ENCODE measurements at regions not wholly inside any gene's neighbourhood (a gene's known extent, or its start where the extent isn't known, plus 50 kb on each side); places are given as distances from the start of the nearest gene placed in this dataset.

DNA sequence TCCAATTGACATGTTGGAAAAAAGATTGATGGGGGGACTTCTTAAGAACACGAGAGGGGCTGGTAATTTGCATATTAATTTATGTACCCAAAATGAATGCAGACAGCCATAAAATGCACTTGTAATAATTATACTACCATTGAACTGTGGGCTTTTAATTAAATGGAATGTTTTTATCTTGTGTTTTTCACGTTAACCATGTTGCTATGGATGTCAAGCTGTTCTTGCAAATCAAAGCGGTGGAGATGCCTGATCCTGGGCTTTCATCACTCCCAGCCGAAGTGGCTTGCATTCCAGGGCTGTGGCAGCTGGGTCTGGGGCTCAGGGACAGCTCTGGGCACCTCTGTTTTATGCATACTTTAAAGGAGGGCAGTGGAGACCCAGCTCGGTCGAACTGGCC, 179.4 kb upstream of the TMTC4 start:
- peak; percentile 54 for DNase-seq
- no peak overlapping the region for H2BK15ac ChIP-seq (ENCODE audit: low read depth, low read length)
- H2AFZ ChIP-seq (ENCODE audit: low read length) = no peak overlapping the region
- H3K9me3 Mint-ChIP-seq = no peaks in the 10 kb centered on the region; a peak in 3 of 5 replicates
- H3T11ph ChIP-seq (ENCODE audit: low read length) = no peak overlapping the region
- no peak overlapping the region for H4K8ac ChIP-seq (replicated peaks; ENCODE audit: insufficient read length, low read depth, low read length)
- no peak overlapping the region for H4K5ac ChIP-seq (ENCODE audit: insufficient read length, low read depth, low read length)
- no peak overlapping the region for H2AK5ac ChIP-seq (ENCODE audit: insufficient read length, low read length)
- no peak overlapping the region; the same call in 1 of the 2 replicates for H3K4ac ChIP-seq (ENCODE audit: low read depth, low read length)
- H3K79me1 ChIP-seq (ENCODE audit: insufficient read depth, low read depth, low read length, poor library complexity, severe bottlenecking) = no peaks in the 10 kb centered on the region
- H3K27me3 ChIP-seq (ENCODE audit: insufficient read depth, low read length) = no peaks in the 10 kb centered on the region
- no peak overlapping the region for H2BK12ac ChIP-seq (ENCODE audit: insufficient read length, low read depth, low read length)
- H3K23ac ChIP-seq (ENCODE audit: insufficient read length, low read depth, low read length) = no peak overlapping the region
- no peak overlapping the region for H4K91ac ChIP-seq (ENCODE audit: insufficient read length, low read depth, low read length)
- peaks cover 0 to 6% (median 0%) of the 10 kb centered on the region in 3 experiments; a peak in 3 of 7 replicates for H3K36me3 Mint-ChIP-seq (ENCODE audit: insufficient read depth in 1 of 3, low read depth in 3 of 3)
- no peak overlapping the region for H3K4me3 Mint-ChIP-seq
- no peak overlapping the region for H3K14ac ChIP-seq (ENCODE audit: insufficient read depth, low read length)
- no peak overlapping the region for H2BK20ac ChIP-seq (ENCODE audit: low read depth, low read length, poor library complexity, severe bottlenecking)
- H3K18ac ChIP-seq (ENCODE audit: insufficient read length, low read depth, low read length) = no peak overlapping the region
- H3K9me3 ChIP-seq (ENCODE audit: control insufficient read depth, low read depth, low read length) = no peaks in the 10 kb centered on the region
- TF ChIP-seq CTCF (conservative IDR thresholded peaks at IDR 0.05) = no peak
- H3K23me2 ChIP-seq (ENCODE audit: insufficient read length, low read depth, low read length, poor library complexity, severe bottlenecking) = no peaks in the 10 kb centered on the region
- H3K4me2 ChIP-seq (ENCODE audit: insufficient read depth, insufficient read length, low read length) = no peak overlapping the region
- WGBS (ENCODE audit: extremely low coverage, insufficient read length, low lambda C conversion rate) = no CpG with 5 or more reads among the region's 6 CpGs
- H2BK120ac ChIP-seq (ENCODE audit: low read depth, low read length, poor library complexity, severe bottlenecking) = no peak overlapping the region
- H3K9ac ChIP-seq (ENCODE audit: extremely low read depth, insufficient read length, low read length) = no peak overlapping the region
- H3K56ac ChIP-seq (ENCODE audit: insufficient read length, low read depth, low read length) = no peak overlapping the region
- H3K27me3 Mint-ChIP-seq (ENCODE audit: low read depth) = no peaks in the 10 kb centered on the region
- no peaks in the 10 kb centered on the region for H3K79me2 ChIP-seq (ENCODE audit: insufficient read depth, low read length)
- H2BK5ac ChIP-seq (ENCODE audit: insufficient read length, low read length) = no peak overlapping the region
- no peaks in the 10 kb centered on the region for H4K20me1 ChIP-seq (ENCODE audit: control insufficient read depth, insufficient read depth, insufficient read length)
- H3K4me1 Mint-ChIP-seq = peaks cover 10 to 15% of the 10 kb centered on the region in 2 experiments
- no peaks in the 10 kb centered on the region for H3K4me1 ChIP-seq (ENCODE audit: insufficient read depth, low read length)
- peak overlapping the region in 1 of 3 experiments; percentile 8; a peak in 1 of 7 replicates for H3K27ac Mint-ChIP-seq
- H3K27ac ChIP-seq (ENCODE audit: insufficient read length, low read depth, low read length) = no peak overlapping the region

Measured in H9 (cell line).